ENCODE measurements at regions not wholly inside any gene's neighbourhood (a gene's known extent, or its start where the extent isn't known, plus 50 kb on each side); places are given as distances from the start of the nearest gene placed in this dataset.

DNA sequence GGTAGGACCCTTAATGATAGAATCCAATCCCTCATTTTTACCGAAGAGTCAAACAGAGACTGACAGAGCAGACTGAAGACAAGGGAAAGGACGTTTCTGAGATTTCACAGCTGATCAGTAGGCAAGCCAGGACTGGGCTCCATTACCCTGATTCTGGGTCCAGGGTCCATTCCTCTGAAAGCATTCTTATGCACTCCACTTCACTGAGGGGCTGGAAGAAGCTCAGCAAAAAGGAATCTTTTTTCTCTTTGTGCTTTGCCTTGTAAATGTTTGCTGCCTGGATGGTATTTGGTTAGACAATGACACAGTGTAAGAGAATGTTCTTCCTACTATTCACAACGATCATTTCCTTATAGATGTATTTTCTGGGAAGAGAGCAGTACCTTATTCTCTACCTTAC lies 331.3 kb upstream of the PROX1 start:
- TF ChIP-seq CTCF (IDR thresholded peaks at IDR 0.05), result no peak
- Histone ChIP-seq H3K36me3 (no peaks in the 10 kb centered on the region), H3K27ac (no peak overlapping the region), H3K4me3 (no peak overlapping the region), H3K4me1 (no peaks in the 10 kb centered on the region), H3K27me3 (no peaks in the 10 kb centered on the region), H3K9me3 (no peaks in the 10 kb centered on the region)
- no peak for DNase-seq (ENCODE audit: low spot score)

DNA sequence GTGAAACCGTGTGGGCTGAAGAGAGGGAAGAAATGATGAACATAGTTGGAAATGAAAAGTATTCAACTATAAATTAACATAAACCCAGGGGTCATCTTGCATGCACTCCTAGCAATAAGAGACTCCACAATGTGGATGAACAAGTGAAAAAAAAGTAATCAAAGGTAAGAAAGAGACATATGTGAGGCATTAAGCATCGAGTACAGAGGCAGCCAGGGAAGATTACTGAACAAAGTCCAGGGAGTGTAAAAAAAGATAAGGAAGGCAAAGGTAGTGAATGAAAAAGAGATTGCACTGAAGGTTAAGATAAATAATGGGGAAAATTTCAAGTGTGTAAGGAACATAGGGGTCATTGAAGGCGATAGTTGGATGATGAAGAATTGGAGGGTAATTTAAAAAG lies 330.8 kb upstream of the PROX1 start:
- TF ChIP-seq CTCF (IDR thresholded peaks at IDR 0.05), result no peak
- no peak overlapping the region for H3K4me3 ChIP-seq
- no peak for DNase-seq (ENCODE audit: low spot score)
- no peaks in the 10 kb centered on the region for H3K27me3 ChIP-seq
- no peak overlapping the region for H3K27ac ChIP-seq
- H3K9me3 ChIP-seq, result no peaks in the 10 kb centered on the region
- H3K4me1 ChIP-seq, result no peaks in the 10 kb centered on the region
- no peaks in the 10 kb centered on the region for H3K36me3 ChIP-seq

DNA sequence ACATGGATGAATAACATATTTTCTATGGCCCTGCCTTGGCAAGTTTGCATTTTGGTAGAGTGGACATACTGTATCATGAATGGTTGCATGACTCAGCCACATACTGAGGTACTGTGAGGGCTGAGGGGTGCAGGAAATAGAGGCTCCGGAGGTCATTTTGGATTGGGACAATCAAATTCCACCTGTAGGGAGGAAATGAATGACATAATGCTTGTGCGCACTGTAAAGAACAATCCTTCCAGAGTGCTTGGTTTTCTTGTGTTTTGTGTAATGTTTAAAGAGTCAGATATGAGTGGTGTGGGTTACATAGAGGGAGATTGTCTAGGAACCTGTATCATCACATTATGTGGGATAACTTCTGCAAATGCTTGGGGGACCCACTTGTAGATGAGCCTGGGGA lies 329.9 kb upstream of the PROX1 start:
- Histone ChIP-seq H3K4me1 (no peaks in the 10 kb centered on the region), H3K27me3 (no peaks in the 10 kb centered on the region), H3K4me3 (no peak overlapping the region), H3K27ac (no peak overlapping the region), H3K36me3 (no peaks in the 10 kb centered on the region), H3K9me3 (no peaks in the 10 kb centered on the region)
- no peak for DNase-seq (ENCODE audit: low spot score)
- TF ChIP-seq CTCF (IDR thresholded peaks at IDR 0.05), result no peak

DNA sequence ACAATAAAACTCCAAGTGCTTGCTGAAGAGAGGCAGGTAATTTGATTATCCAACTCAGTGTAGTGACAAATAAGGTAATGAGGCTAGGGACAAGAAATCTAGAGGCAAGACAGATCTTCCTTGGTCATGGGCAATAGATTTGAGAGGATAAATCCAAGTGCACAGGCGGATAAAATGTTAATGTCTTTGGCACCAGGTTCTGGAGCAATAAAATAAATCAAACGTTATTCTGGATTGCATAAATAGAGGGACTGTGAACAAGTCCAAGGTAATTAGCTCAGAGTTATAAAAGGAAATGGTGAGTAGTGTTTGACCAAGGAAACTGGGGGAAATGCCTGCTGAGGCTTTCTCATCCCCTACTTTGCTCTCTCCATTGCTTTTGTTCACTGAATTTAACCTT lies 329.3 kb upstream of the PROX1 start:
- H3K4me1 ChIP-seq, result no peaks in the 10 kb centered on the region
- no peak overlapping the region for H3K27ac ChIP-seq
- H3K36me3 ChIP-seq, result no peaks in the 10 kb centered on the region
- TF ChIP-seq CTCF (IDR thresholded peaks at IDR 0.05), result no peak
- no peaks in the 10 kb centered on the region for H3K27me3 ChIP-seq
- DNase-seq (ENCODE audit: low spot score), result no peak
- no peak overlapping the region for H3K4me3 ChIP-seq
- no peaks in the 10 kb centered on the region for H3K9me3 ChIP-seq

GRCh38 chr1:213659580-213660547 lies 327.9 kb upstream of the PROX1 start:
- no peak for DNase-seq (ENCODE audit: low spot score)
- no peaks in the 10 kb centered on the region for H3K9me3 ChIP-seq
- no peak overlapping the region for H3K4me3 ChIP-seq
- H3K4me1 ChIP-seq, result no peaks in the 10 kb centered on the region
- no peak for TF ChIP-seq CTCF (IDR thresholded peaks at IDR 0.05)
- H3K27me3 ChIP-seq, result no peaks in the 10 kb centered on the region
- no peaks in the 10 kb centered on the region for H3K36me3 ChIP-seq
- no peak overlapping the region for H3K27ac ChIP-seq

DNA sequence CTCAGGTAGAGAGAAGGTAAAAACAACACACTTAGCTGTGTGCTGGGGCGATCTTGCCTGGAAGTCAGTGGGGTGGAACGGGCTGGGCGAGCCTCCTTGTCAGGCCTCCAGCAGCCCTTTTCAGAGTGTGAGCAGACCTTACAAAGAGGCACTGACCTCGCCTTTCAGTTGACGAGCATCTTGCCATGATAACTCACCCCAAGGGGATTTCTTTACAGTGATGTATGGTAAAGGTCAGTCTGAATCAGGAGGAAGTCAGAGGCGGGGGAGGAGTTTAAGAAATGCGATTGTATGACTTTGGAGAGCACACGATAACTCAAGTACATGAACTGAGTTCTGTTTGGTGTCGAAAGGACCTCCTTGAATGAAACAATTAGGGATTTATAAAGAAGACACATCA lies 326.5 kb upstream of the PROX1 start:
- Histone ChIP-seq H3K36me3 (no peaks in the 10 kb centered on the region), H3K4me3 (no peak overlapping the region), H3K9me3 (no peaks in the 10 kb centered on the region), H3K27me3 (no peaks in the 10 kb centered on the region), H3K27ac (no peak overlapping the region), H3K4me1 (no peaks in the 10 kb centered on the region)
- DNase-seq (ENCODE audit: low spot score), result no peak
- no peak for TF ChIP-seq CTCF (IDR thresholded peaks at IDR 0.05)
